ENCODE measurements at regions not wholly inside any gene's neighbourhood (a gene's known extent, or its start where the extent isn't known, plus 50 kb on each side); places are given as distances from the start of the nearest gene placed in this dataset.

DNA sequence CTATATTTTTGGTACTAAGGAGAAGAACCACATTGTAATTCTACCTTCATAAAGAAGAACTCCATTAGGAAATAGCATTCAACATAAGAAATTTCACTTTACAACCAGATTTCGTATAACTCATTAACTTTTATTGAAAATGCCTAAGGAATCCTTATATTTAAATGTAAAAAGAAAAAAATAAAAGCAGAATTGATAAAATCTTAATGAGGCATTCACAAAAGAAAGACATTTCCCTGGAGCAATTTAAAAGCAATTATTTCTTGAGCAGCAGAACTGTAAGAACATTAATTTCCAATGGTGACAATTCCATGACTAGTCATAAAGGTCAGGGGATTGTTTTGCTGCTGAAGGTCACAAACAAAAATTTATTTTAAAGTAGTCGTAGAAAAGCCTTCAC lies 1192.8 kb upstream of the TMEM132C start:
- TF ChIP-seq, protein P1, sequence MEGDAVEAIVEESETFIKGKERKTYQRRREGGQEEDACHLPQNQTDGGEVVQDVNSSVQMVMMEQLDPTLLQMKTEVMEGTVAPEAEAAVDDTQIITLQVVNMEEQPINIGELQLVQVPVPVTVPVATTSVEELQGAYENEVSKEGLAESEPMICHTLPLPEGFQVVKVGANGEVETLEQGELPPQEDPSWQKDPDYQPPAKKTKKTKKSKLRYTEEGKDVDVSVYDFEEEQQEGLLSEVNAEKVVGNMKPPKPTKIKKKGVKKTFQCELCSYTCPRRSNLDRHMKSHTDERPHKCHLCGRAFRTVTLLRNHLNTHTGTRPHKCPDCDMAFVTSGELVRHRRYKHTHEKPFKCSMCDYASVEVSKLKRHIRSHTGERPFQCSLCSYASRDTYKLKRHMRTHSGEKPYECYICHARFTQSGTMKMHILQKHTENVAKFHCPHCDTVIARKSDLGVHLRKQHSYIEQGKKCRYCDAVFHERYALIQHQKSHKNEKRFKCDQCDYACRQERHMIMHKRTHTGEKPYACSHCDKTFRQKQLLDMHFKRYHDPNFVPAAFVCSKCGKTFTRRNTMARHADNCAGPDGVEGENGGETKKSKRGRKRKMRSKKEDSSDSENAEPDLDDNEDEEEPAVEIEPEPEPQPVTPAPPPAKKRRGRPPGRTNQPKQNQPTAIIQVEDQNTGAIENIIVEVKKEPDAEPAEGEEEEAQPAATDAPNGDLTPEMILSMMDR (conservative IDR thresholded peaks at IDR 0.05): no peak
- no peak for TF ChIP-seq EZH2 (IDR thresholded peaks at IDR 0.05; ENCODE audit: low read depth)
